RWPE2 (cell line): ENCODE measurements at regions not wholly inside any gene's neighbourhood (a gene's known extent, or its start where the extent isn't known, plus 50 kb on each side); places are given as distances from the start of the nearest gene placed in this dataset.

Experiments used
- ATAC-seq: fragments of 200-7000 bp; cut with Tn5 transposase; 3 replicates; pipeline ENCODE4 v1.9.1; 2021; ENCODE audit warnings: low read depth
- DNase-seq: peaks from one replicate; pipeline ENCODE4 v3.0.0-alpha.2; 2020; ENCODE audit warnings: low spot score
- H3K27ac ChIP-seq: fragments of 450-650 bp; 2 replicates; pipeline ENCODE4 v1.5.1; 2017; ENCODE audit warnings: mild to moderate bottlenecking; ENCODE audit not compliant: poor library complexity, severe bottlenecking
- H3K27me3 ChIP-seq: fragments of 250-450 bp; sonication (Bioruptor Pico); 2 replicates; pipeline ENCODE4 v1.5.1; 2021; ENCODE audit warnings: mild to moderate bottlenecking, moderate library complexity; ENCODE audit not compliant: insufficient read depth, poor library complexity, severe bottlenecking
- H3K36me3 ChIP-seq: fragments of 250-450 bp; sonication (Bioruptor Pico); 2 replicates; pipeline ENCODE4 v1.5.1; 2020; ENCODE audit warnings: low read depth, mild to moderate bottlenecking, moderate library complexity
- H3K4me1 ChIP-seq: fragments of 250-450 bp; sonication (Bioruptor Pico); 2 replicates; pipeline ENCODE4 v1.5.1; 2021; ENCODE audit warnings: mild to moderate bottlenecking, moderate library complexity; ENCODE audit not compliant: insufficient read depth, poor library complexity, severe bottlenecking
- H3K4me3 ChIP-seq: fragments of 250-450 bp; sonication (Bioruptor Pico); 2 replicates; pipeline ENCODE4 v1.5.1; 2021; ENCODE audit warnings: mild to moderate bottlenecking, moderate library complexity; ENCODE audit not compliant: severe bottlenecking
- H3K9me3 ChIP-seq: fragments of 250-450 bp; sonication (Bioruptor Pico); 2 replicates; pipeline ENCODE4 v1.5.1; 2021; ENCODE audit warnings: mild to moderate bottlenecking, moderate library complexity; ENCODE audit not compliant: severe bottlenecking
- CTCF ChIP-seq: fragments of 450-650 bp; IDR thresholded peaks from one replicate; pipeline ENCODE4 v1.5.1; 2017; ENCODE audit warnings: mild to moderate bottlenecking, moderate library complexity; ENCODE audit not compliant: poor library complexity, severe bottlenecking

- no peaks in the 10 kb centered on the region for H3K9me3 ChIP-seq
- H3K27me3 ChIP-seq, result peaks cover 2% of the 10 kb centered on the region
- TF ChIP-seq CTCF, result no peak
- ATAC-seq (no peak), DNase-seq (no peak)
- peaks cover 4% of the 10 kb centered on the region for H3K4me1 ChIP-seq
- no peak overlapping the region for H3K4me3 ChIP-seq
- H3K27ac ChIP-seq, result no peak overlapping the region
- H3K36me3 ChIP-seq, result no peaks in the 10 kb centered on the region
Observed at GRCh38 chr22:27022896-27023361, 365.5 kb downstream of the MIAT start.

- DNase-seq (no peak), ATAC-seq (no peak)
- H3K9me3 ChIP-seq, result no peaks in the 10 kb centered on the region
- no peaks in the 10 kb centered on the region for H3K36me3 ChIP-seq
- peaks cover 2% of the 10 kb centered on the region for H3K27me3 ChIP-seq
- H3K27ac ChIP-seq, result no peak overlapping the region
- TF ChIP-seq CTCF, result no peak
- H3K4me1 ChIP-seq, result peaks cover 4% of the 10 kb centered on the region
- no peak overlapping the region for H3K4me3 ChIP-seq
Observed at GRCh38 chr22:27023591-27023990, 366.2 kb downstream of the MIAT start.

DNA sequence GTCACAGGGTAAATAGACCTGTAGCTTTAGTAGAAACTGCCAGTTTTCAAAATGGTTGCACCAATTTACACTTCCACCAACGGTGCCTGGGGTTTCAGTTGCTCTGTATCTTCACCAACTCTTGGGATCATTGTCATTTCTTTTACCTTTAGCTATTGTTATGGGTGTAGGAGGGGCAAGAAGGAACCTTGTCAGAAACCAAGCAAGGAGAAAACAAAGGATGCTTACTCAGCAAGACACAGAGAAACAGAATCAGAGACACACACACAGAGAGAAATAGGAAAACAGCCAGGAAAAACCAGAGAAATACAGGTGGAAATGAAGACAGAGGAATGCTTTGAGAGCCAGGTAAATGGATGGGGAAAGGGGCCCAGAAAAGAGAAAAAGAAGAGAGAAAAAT is 367.6 kb downstream of the MIAT start:
- TF ChIP-seq CTCF, result no peak
- Histone ChIP-seq H3K4me3 (no peak overlapping the region), H3K4me1 (peaks cover 3% of the 10 kb centered on the region), H3K27ac (no peak overlapping the region), H3K36me3 (no peaks in the 10 kb centered on the region), H3K9me3 (no peaks in the 10 kb centered on the region), H3K27me3 (no peaks in the 10 kb centered on the region)
- ATAC-seq, result no peak
- no peak for DNase-seq

DNA sequence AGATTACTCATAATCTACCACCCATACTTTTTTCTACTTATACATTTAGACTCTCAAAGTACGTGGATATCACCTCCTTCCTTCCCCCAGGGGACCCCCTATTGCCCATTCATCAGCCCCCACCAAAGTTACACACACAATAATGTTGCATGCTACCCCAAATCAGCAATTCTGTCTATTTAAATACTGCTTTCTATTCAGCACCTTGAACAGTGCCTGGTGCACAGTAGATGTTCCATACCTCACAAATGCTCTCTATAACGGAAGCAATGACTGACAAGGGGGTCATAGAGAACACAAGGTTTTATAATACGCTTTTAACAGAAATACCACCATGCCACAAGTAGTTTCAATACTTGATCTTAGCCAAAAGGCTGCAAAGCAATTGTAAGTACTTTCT is 370.7 kb downstream of the MIAT start:
- no peak for DNase-seq
- Histone ChIP-seq H3K4me3 (no peak overlapping the region), H3K27me3 (peaks cover 15% of the 10 kb centered on the region), H3K4me1 (no peaks in the 10 kb centered on the region), H3K9me3 (no peaks in the 10 kb centered on the region), H3K36me3 (no peaks in the 10 kb centered on the region), H3K27ac (no peak overlapping the region)
- TF ChIP-seq CTCF, result no peak
- no peak for ATAC-seq

DNA sequence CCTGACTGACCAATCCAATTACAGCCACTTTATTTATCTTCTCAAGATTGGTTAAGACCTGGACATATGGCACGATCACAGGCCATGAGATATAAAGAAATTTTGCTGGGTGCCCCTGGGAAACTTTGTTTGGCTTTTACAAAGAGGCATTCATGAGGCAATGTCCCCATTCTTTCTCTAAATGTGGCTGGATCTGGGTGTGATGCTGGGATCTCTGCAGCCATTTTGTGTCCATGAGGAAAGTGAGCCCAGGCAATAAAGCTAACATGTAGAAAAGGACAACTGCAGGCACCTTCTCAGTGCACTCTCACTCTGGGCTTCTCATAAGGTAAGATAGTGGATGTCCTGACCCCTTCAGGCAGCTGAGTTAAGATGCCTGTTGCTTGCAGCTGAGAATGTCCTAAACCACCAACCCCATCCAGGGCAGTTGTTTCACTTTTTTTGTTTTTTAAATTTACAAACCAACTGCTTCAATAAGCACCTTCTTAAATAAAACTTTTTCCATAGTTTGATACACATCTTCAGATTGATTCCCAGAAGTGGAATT is 372.3 kb downstream of the MIAT start:
- Histone ChIP-seq H3K9me3 (no peaks in the 10 kb centered on the region), H3K4me3 (no peak overlapping the region), H3K27me3 (peaks cover 25% of the 10 kb centered on the region), H3K27ac (no peak overlapping the region), H3K36me3 (no peaks in the 10 kb centered on the region), H3K4me1 (no peaks in the 10 kb centered on the region)
- TF ChIP-seq CTCF, result no peak
- no peak for DNase-seq
- ATAC-seq, result no peak
